ENCODE measurements at regions not wholly inside any gene's neighbourhood (a gene's known extent, or its start where the extent isn't known, plus 50 kb on each side); places are given as distances from the start of the nearest gene placed in this dataset.
"Not testable (repeated sequence)": the region's sequence is repeated elsewhere in the genome, so short reads cannot be mapped to it uniquely, and the experiment has no call there.

DNA sequence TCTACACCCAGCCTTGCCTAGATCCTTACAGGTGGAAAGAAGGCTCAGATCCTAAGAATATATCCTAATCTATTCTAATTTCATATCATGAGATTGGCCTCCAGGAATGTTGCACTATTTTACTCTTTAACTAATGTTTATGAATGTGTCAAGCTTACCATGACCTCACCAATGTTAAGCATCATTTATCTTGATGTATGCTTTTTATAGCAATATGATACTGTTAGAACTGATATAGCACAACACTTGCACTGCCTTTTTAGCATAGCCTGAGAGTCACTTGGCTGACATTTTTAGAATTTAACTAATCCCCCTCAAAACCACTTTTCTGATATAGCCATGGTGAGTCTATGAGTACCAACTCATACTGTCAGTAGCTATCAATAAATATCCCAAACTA lies 191.5 kb upstream of the NR2F2 start:
- DNase-seq (ENCODE audit: low spot score) = no peak

- DNase-seq (ENCODE audit: low spot score) = no peak
These were observed 188.0 kb upstream of the NR2F2 start for GRCh38 chr15:96142498-96142897.

- DNase-seq (ENCODE audit: low spot score) = no peak
These were observed 185.8 kb upstream of the NR2F2 start for GRCh38 chr15:96144734-96145133.

DNA sequence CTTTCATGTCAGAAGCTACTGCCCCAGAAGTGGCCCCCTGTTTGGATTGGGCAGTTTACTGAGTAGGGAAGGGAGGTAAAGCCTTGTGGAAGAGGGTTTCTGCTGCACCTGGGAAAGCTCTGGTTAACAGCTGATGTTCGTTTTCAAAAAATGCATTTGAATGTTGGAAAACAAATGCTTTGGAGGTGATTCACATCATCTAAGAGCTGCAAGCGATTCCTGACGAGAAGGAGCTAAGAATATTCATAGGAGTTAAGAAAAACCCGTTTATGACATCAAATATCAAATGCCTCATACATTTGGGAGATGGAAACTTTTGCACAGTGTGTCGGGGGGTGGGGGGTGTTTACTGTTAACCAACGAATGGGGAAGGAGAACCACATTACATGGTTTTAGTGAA lies 183.8 kb upstream of the NR2F2 start:
- no peak for DNase-seq (ENCODE audit: low spot score)

DNA sequence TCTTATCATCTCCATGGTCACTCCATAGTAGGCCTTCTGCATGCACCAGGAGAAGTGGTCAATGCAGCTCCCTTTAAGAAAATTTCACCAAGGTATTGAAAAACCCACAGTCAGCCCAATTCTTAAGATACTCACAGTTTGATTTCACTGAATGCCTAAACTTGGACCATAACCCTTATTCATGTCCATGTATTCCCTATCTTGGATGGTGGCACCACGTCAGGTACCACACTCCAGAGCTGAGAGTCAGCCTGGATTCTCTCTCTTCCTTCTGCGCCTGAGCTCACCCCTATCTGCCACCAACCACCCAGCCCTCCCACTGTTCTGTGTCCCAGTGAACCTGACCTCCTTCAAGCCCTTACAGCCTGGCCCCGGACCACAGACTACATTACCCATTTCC lies 183.2 kb upstream of the NR2F2 start:
- DNase-seq (ENCODE audit: low spot score) = no peak

- DNase-seq (ENCODE audit: low spot score) = no peak
These were observed 180.2 kb upstream of the NR2F2 start for GRCh38 chr15:96150254-96150653.

DNA sequence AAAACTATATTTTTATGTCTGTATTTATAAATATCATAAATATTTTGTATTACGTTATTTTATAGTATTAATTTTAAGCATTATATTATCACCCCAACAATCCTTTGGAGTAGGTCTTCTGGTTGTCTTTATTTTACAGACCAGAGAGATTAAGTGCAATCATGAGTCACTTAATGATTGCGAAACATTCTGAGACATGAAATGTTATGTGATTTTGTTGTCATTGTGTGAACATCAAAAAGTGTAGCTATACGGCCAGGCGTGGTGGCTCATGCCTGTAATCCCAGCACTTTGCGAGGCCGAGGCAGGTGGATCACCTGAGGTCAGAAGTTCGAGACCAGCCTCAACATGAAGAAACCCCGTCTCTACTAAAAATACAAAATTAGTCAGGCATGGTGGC lies 178.8 kb upstream of the NR2F2 start:
- not testable (repeated sequence) for DNase-seq (ENCODE audit: low spot score)

GRCh38 chr15:96153929-96154328 lies 176.6 kb upstream of the NR2F2 start:
- DNase-seq (ENCODE audit: low spot score) = no peak

DNA sequence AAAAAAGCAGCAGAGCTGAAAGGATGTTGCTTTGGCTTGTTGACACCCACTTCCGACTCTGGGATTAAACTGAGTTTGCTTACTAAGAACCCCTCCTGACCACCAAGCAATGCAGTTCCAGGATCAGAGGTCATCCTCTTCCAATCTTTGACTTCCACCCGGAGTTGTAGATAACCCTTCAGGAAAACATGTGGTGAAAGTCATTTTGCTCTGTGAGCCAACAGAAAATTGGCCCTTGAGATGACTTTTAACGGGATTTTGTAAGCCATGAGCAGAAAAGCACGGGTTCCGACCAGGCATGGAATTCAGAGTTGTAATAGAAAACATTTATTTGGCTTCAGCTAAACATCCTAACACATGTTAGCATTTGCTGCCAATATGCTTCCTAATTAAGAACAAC lies 171.6 kb upstream of the NR2F2 start:
- DNase-seq (ENCODE audit: low spot score) = no peak

DNA sequence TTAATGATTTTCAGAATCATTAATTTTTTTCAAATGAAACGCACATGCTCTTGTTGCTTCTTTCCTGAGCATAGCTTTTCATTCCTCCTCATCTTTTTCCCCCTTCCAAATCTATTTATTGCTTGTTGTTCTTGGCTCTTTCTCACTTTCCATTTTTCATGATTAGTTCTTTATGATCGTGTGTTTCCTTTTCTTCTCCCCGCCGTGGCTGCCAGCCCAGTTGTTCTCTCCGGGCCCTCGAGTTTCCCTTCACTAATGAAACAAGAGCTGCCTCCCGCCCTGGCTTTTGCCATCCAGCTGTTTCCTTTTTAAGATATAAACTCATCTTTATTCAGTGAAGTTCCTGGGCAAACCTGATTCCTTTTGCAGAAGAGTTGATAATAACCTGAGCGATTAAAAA lies 170.2 kb upstream of the NR2F2 start:
- DNase-seq (ENCODE audit: low spot score) = no peak

- DNase-seq (ENCODE audit: low spot score) = no peak
These were observed 169.7 kb upstream of the NR2F2 start for GRCh38 chr15:96160800-96161199.

DNA sequence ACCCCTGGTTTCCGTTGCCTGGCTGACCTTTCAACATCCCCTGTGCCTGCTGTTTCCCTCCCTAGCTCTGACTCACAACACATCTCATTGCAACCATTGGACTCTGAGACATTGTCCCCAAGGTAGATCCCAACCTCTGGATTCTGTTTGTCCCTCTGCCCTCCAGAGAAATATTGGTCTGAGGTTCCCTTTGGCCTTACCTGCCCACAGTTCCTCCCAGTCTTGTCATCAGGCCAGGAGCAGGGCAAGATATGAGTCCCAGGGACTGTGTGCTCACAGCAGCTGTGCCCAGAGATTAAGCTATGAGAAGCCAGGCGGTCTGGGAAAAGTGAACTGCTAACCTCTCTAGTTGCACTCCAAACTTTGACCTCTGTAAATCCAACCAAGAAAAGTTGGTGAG lies 168.2 kb upstream of the NR2F2 start:
- no peak for DNase-seq (ENCODE audit: low spot score)

DNA sequence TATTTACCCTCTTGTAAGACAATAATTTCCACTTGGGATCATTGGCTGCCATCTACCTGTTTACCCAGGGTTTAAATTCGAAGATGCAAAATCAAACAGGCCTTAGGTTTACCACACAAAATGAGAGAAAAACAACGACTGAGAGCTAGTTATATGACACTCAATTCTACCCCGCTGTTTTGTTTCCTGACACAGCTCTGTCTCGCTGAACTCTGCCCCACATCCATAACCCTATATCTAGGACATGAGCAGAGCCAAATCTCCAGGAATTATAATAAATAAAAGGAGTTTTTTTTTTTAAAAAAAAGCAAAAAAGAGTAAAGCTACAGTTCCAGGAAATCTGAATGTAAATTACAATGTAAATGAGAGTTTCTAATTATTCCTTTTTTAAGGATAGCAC lies 165.4 kb upstream of the NR2F2 start:
- no peak for DNase-seq (ENCODE audit: low spot score)

DNA sequence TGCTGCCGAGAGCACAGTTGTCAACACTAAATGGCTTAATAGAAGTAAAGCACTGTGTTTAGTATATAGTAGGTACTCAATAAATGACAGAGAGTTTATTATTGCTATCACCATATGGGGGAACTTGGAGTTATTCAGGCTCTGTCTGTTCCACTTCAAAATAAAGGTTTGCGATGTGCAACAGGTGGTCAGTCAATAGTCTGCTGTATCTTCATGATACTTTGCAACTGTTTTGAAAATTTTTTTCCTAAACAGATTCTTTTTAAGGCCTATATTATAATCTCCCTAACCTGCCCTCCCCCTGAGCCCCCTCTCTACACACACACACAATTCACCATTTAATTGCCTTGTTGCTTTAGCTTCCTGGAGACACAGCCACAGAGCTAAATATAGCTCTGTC lies 164.7 kb upstream of the NR2F2 start:
- DNase-seq (ENCODE audit: low spot score) = no peak

DNA sequence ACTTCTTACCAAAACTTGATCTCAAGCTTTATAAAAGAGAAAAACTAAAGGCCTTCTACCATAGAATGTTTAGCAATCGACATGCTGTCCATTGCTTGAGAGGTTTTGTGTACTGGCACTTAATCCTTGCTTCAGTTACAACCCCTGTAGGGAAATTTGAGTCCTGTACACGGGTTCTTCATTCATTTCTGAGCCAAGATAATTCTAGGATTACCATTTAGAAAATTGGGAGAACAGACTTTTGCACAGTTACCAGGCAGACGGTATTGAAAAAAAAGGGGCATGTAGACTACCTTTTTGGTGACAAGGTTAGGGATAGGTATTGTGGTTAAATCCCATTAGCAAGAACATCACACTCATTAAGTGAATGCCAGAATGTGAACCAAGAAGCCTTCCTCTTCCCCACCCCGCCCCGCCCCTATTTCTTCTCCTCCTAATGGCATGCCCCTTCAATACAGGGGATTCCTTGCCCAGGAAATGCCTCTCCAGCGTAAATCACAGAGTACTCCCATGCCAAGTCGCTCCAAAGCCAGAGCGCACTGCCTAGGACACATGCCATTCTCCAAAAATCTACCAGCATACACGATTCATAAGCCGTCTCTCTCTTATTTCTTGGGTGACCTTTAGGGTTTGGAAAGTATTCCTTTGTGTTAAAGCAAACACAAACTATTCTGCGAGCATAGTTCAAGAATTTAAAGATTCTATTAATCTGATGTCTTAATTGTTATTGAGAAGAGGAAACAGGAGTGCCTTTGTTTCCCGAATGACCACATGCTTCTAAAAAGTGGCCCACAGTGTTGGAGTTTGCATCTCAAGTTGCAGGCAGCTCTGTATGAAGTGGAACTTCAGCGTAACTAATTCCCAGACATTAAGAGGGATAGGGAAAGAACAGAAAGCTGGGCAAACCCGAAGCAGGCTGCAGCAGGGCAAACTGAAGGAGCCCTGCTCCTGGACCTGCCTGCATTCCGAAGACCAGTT lies 164.0 kb upstream of the NR2F2 start:
- no peak for DNase-seq (ENCODE audit: low spot score)

GRCh38 chr15:96170616-96170978 lies 159.9 kb upstream of the NR2F2 start:
- DNase-seq (ENCODE audit: low spot score) = not testable (repeated sequence)

DNA sequence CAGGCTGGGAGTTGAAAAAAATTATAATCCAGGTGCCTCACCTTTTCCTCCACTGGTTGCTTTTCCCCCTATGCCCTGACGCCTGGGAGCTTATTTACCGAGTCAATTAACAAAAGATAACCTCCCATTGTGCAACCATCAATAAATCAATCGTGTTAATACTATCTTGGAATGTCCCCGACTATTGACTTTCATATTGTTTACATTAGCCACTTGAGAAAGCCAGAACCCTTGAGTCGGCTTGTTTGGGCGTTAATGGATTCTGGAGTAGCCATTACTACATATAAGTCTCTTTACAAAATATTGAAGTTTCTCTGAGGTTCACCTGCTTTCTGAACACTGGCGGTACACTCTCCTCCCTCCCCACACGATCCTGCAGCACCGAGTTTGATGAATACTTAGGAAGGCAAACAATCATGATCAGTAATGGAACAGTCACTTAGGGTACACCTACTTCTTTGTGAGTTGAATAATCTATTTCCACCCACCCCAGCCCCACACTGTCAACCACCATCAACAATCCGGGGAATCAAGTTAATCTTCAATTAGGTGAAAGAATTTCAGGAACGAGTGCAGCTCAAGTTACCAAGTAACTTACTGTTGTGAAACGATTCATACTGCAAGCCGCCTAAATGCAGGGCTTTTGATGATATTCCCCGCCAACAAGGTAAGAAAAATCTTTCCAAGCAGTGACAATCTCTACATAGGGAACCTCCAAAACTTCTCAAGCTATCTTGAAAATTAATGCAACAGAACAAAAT lies 159.3 kb upstream of the NR2F2 start:
- no peak for DNase-seq (ENCODE audit: low spot score)

DNA sequence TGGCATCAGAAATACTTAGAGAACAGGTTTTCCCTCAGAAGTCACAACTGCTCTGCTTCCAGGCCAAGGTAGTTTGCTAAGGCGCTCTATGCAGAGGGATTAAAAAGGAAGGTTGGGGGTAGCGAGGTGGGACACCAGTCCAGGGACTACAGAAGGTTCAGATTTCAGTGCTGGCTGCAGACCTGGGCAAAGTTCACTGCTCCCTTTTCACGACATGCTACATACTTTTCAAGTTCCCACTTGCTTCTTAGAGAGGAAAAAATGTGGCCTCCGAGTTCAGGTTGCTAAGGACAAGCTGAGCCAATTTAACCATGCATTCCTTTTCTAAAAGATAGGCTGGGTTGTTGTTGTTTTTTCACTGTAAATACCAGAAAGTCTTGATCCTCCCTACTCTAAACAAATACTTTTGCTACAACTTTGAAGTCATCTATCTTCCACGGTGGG lies 158.6 kb upstream of the NR2F2 start:
- DNase-seq (ENCODE audit: low spot score) = no peak

- no peak for DNase-seq (ENCODE audit: low spot score)
These were observed 158.1 kb upstream of the NR2F2 start for GRCh38 chr15:96172417-96172816.

DNA sequence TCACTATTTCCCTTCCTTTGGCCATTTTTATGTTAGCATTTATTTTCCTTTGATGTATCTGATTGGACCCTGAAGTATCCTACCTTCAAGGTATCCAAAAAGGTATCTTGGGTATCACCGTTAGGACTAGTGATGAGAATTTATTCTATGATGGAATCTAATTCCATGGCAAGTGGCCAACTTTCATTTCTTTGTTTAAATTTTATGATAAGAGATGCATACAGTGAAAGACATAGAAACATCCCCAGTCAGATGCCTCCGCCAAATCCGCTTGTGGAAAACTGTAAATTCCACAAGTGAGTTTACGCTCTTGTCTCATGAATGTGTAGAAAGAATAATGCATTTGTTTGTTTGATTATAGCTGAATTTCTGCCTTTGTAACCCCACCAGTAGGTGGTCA lies 153.7 kb upstream of the NR2F2 start:
- no peak for DNase-seq (ENCODE audit: low spot score)

- no peak for DNase-seq (ENCODE audit: low spot score)
These were observed 153.2 kb upstream of the NR2F2 start for GRCh38 chr15:96177279-96177678.

DNA sequence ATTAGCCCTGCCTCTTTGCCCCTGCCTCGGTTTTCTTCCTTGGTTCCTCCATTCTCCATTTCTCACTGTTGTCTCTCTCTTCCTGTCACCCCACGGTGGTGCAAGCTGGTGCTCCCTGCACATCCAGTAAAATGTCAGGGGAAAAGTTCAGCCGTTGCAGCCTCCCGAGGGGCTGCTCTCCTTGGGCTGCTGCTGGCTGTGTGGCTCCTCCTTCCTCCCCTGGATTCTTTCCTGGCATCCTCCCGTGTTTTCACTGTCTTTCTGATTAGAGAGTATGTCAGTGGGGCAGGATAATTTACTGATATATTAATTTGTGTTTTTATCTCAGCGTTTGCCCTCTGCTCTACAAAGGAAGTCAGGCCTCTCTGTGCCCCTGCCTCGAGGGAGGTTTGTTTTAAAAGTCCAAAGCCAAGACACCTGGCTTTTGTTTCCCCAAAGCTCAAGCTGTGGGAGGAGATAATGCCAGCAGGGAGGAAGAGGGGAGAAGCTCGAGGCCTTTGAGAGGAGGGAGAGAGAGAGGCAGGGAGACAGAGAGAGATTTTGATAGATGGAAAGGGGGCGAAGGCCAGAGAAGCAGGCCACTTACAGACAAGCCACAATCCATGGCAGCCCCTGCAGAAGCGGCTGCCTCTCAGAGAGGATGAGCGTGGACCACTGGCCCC lies 150.3 kb upstream of the NR2F2 start:
- DNase-seq (ENCODE audit: low spot score) = no peak

- no peak for DNase-seq (ENCODE audit: low spot score)
These were observed 149.3 kb upstream of the NR2F2 start for GRCh38 chr15:96181217-96181616.
